ENCODE measurements at regions not wholly inside any gene's neighbourhood (a gene's known extent, or its start where the extent isn't known, plus 50 kb on each side); places are given as distances from the start of the nearest gene placed in this dataset.
"Not testable (repeated sequence)": the region's sequence is repeated elsewhere in the genome, so short reads cannot be mapped to it uniquely, and the experiment has no call there.

DNA sequence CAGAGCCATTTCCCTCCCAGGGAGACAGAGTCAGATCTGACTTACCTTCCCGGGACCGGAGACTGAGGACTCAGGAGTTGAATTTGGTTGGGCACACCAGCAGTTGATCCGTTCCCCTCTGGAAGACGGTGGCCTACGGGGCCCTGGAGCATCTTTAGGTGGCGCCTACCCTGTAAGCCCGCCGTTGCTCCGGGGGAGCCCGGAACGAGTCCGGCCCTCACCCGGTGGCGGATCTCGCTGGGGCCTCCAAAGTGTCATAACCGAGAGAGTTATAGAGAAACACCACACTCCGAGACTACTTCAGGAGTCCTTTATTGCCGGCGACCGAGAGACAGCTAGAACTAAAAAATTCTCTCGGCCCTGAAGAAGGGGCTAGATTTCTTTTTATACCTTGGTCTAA, 182.8 kb upstream of the MBL2 start:
- no peak for DNase-seq

DNA sequence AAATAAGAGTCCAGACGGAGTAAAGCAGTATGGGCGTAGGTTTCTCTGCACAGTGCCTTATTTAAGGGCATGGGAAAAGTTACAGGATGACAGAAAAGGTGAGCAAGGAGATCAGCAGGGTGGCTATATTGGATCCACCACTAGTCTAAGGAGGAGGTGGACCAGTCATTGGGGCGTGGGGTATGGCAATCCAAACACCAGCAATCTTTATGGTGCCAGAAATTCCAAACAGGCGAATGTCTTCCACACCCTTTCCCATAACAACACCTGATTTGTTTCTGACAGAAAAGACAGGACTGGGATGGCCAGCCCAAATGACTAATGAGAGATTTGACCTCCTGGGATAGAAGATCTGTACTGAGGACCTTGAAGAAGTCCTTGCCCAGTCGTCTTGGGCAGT, 181.8 kb upstream of the MBL2 start:
- no peak for DNase-seq

DNA sequence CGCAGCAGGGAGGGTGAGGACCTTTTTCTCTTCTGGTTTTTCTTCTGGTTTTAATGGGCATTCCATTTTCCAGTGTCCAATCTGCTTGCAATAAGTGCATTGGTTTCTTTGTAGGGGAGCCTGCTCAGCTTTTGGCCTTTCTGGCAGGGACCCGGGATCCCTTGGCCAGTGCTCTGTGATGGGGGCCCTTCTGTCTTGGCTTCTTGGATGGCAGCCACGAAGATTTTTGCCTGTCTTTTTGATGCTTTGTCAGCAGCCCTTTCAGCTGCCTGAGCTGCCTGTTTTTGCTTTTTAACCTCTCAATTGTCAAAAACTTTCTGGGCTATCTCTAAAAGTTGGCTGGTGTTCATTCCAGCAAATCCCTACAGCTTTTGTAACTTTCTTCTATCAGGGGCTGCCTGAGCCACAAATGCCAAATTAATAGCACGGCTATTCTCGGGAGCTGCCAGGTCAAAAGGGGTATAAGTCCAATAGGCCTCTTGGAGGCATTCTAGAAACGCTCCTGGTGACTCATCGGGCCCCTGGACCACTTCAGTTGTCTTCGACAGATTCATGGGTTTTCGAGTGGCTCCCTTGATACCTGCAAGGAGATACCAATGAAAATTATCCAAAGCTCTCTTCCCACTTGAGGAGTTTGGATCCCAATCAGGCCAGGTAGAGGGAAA, 179.9 kb upstream of the MBL2 start:
- DNase-seq = peak in 2 of 3 donors; percentile 18 to 40

DNA sequence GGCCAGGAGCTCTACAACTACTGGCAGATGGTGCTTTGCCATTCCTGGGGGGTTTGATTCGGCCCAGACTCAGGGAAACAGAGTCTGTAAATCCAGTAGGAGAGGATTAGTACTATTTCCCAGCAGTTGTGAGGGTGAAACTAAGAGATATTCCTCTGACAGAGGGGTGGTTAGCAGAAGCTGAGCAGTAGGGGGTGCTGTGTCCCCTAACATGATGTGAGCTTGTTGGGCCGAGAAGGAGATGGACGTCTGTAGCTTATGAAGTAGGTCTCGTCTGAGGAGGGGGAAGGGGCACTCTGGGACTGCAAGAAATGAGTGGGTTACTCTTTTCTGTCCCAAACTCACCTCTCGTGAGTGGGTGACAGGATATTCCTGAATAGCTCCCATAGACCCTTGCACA, 179.2 kb upstream of the MBL2 start:
- DNase-seq = peak; percentile 17 to 46 (median 18)

GRCh38 chr10:52950578-52950977, 178.0 kb upstream of the MBL2 start:
- no peak for DNase-seq

DNA sequence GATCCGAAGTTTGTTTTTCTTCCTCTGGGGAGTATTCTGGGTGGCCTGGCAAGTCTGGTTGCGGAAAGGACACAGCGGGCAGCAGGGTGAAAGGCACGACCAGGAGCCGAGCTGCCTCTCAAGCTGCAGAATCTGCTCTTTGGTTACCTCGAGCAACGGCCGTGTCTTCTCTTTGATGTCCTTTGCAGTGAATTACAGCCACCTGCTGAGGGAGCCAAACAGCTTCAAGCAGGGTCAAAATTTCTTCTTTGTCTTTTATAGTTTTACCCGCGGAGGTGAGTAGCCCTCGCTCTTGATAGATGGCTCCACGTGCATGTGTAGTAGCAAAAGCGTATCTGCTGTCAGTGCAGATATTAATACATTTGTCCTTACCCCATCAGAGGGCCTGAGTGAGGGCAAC, 177.3 kb upstream of the MBL2 start:
- DNase-seq = no peak

DNA sequence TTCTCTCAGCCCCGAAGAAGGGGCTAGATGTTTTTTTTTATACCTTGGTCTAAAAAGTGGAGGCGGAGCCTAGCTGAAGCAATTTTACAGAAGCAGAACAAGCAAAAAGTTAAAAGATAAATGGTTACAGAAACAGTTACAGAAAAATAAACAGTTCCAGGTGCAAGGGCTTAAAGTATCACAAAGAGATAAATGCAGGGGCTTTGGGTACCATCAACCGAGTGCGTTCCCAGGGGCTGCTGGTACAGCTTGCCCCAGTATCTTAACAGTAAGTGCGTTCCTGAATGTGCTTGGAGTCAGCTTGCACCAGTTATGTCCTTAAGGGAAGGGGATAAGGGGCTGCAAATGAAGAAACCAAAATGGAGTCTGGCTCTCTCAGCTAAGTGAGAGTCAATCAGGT, 173.9 kb upstream of the MBL2 start:
- no peak for DNase-seq

DNA sequence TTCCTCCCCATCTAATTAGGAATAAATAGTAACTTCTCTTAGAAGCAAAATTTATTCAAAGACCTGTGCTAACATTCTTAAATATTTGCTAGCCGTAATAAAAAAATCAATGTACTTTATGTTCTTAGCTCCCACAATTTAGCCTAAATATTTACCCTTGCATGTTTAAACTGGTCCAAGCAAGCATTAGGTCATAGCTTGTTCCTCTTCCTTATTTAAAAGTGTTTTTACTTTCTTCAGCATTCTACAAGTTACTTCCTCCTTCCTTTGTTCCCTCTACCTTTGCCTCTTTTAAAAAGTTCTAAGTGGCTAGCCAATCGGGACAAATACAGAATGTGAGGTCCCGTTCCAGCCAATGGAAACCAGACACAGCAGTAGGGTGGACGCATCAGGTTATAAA, 172.9 kb upstream of the MBL2 start:
- DNase-seq = not testable (repeated sequence)

GRCh38 chr10:52940921-52941320, 168.3 kb upstream of the MBL2 start:
- DNase-seq = peak; percentile 32 to 52 (median 33)

- DNase-seq = no peak
Observed at GRCh38 chr10:52939894-52940293, 167.3 kb upstream of the MBL2 start.

DNA sequence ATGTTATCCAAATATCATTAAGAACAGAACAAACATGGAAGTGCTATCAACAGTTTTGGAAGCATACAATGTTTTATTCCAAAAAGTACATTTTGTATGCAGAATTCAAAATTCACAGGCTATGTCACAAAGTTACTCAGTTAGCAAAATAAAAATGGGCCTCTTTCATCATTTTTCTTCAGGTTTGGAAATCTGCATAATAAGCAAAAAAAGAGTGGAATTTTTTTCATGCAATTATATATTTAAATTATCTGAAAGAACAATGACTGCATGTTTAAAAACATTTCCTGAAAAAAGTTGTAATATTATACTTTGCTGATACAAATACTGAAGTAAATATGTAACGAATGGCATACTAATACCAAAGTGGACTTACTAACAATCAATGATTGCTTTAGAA, 161.2 kb upstream of the MBL2 start:
- no peak for DNase-seq

- no peak for DNase-seq
Observed at GRCh38 chr10:52927678-52928077, 155.1 kb upstream of the MBL2 start.

DNA sequence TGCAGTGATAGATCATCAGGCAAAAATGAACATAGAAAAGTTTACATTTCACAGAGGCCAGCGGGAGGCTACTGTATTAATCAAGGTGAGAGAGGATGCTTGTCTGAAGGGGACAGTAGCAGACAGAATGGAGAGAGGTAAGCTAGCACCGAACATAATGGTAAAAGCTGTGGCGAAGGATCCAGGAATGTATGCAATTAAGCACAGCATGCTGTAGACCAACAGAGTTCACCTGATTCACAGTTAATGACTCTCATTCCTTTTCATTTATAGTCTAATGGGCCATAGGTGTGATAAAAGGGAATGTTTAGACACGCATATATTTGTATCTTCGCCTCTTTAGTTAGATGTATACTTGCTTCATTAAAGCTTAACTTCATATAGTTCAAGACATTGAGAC, 150.9 kb upstream of the MBL2 start:
- DNase-seq = no peak

- DNase-seq = no peak
Observed at GRCh38 chr10:52918714-52919305, 146.2 kb upstream of the MBL2 start.

GRCh38 chr10:52915391-52915790, 142.8 kb upstream of the MBL2 start:
- DNase-seq = peak; percentile 0 to 6 (median 4)

DNA sequence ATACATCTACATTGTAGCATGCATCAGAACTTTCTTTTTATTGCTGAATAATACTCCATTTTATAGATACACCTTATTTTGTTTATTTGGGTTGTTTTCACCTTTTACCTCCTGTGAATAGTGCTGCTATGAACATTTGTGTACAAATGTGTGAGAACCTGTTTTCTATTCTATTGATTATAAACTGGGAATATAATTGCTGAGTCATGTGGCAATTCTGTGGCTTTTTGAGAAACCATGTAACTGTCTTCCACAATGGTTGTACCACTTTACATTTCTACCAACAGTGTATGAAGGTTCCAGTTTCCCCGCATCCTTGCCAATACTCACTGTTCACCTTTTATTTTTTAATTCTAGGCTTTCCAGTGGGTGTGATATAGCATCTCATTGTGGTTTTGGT, 138.6 kb upstream of the MBL2 start:
- no peak for DNase-seq

- no peak for DNase-seq
Observed at GRCh38 chr10:52908478-52908877, 135.9 kb upstream of the MBL2 start.

DNA sequence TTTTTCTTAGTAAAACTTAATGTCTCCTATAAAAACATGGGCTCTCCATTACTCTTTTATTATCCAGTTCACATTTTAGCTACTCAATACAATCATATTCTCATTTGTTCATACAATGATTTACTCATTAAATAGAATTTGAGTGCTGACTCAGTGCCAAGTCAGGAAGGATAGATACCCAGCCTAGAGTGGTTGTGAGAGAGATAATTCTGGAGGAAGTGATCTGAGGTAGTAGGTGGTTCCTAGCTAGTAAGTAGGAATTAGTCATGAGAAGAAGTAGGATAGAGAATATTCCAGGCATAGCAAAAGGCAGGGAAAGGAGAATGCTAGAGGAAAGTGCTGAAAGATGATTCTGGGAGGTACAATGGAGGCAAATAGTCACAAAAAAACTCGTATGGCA, 133.5 kb upstream of the MBL2 start:
- no peak for DNase-seq

DNA sequence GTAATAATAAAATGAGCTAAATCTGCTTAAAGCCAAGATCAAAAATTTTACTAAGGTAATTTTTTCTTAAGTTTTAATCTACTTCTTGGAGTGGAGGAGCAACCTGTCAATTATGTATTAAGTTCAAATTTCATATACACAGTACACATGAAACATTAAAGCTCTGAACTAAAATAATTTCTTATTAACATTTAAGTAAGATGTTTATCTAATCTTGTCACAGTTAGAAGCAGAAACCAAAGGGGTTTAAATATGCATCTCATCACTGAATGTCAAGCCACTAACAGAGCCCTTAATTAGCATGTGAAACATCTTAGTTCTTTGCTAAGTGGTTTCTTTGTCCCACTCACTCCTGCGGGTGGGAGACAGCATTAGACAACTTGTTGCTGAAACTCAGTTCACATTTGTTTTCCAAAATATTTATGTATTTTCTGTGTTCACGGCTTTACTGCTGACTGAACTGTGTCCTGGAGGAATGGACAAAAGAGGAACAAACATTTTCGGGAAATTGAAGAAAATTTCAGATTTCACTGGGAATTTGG, 130.9 kb upstream of the MBL2 start:
- DNase-seq = no peak

GRCh38 chr10:52900593-52900992, 128.0 kb upstream of the MBL2 start:
- no peak for DNase-seq

DNA sequence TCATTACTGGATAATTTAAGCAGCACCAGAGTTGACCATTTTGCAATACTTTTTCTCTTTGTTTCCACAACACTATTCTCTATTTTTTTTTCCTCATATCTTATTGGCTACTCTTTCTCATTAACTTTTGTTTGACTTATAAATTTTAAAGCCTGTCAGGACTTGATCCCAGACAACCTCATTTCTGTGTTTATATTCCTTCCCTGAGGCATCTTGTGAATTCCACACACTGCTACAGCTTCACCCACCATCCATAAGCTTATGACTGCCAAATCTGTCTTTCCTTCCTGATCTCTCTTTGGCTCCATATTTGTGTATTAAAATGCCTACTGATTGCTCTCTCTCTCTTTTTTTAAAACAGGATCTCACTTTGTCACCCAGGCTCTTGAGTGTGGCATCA, 124.6 kb upstream of the MBL2 start:
- DNase-seq = no peak

- no peak for DNase-seq
Observed at GRCh38 chr10:52895059-52895458, 122.5 kb upstream of the MBL2 start.

- DNase-seq = no peak
Observed at GRCh38 chr10:52890281-52890680, 117.7 kb upstream of the MBL2 start.

DNA sequence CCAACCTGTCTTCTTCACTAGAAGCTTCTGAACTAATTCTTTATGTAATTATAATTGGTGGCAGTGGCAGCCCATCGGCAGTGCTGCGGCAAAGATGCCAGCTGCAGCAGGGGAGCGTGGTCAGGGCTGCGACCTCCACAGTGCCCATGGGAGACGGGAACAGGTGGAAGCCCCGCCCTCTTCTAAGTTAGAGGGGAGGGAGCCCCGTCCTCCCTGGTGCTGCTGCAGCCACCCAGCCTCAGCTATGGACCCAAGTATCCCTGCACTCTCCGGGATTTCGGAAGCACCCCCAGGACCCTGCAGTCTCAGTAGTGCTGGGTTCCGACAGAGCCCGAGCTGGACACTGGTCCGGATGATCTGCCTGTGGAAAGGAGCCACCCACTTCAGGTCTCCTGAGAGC, 117.0 kb upstream of the MBL2 start:
- no peak for DNase-seq
